Endodermal cell (in vitro differentiated cells): ENCODE measurements at regions not wholly inside any gene's neighbourhood (a gene's known extent, or its start where the extent isn't known, plus 50 kb on each side); places are given as distances from the start of the nearest gene placed in this dataset.

Experiments
- DNase-seq: peaks from one replicate; pipeline ENCODE4 v3.0.0-alpha.2; 2017
- H3K27ac ChIP-seq: 2 replicates; pipeline ENCODE4 v1.5.1; 2013; ENCODE audit warnings: mild to moderate bottlenecking, low read depth, low read length, moderate library complexity
- H3K27me3 ChIP-seq: 2 replicates; pipeline ENCODE4 v1.6.1; 2013; ENCODE audit warnings: mild to moderate bottlenecking, low read length, moderate library complexity; ENCODE audit not compliant: insufficient read depth, control insufficient read depth, poor library complexity, severe bottlenecking
- H3K36me3 ChIP-seq: 2 replicates; pipeline ENCODE4 v1.7.0; 2013; ENCODE audit warnings: mild to moderate bottlenecking, low read length, moderate library complexity; ENCODE audit not compliant: control insufficient read depth, insufficient read depth
- H3K4me1 ChIP-seq: one replicate; pipeline ENCODE4 v1.7.0; 2013; ENCODE audit warnings: low read length; ENCODE audit not compliant: control insufficient read depth, insufficient read depth
- H3K4me3 ChIP-seq: 2 replicates; pipeline ENCODE4 v1.5.1; 2013; ENCODE audit warnings: mild to moderate bottlenecking, low read length, moderate library complexity
- H3K9ac ChIP-seq: 2 replicates; pipeline ENCODE4 v1.6.1; 2013; ENCODE audit warnings: mild to moderate bottlenecking, low read length, moderate library complexity; ENCODE audit not compliant: poor library complexity, severe bottlenecking; ENCODE audit errors: extremely low read depth
- H3K9me3 ChIP-seq: 2 replicates; pipeline ENCODE4 v1.6.1; 2013; ENCODE audit warnings: mild to moderate bottlenecking, low read length, moderate library complexity; ENCODE audit not compliant: control insufficient read depth
- H3K27ac Mint-ChIP-seq: 2 replicates; pipeline ENCODE4 v1.8.0; 2020; ENCODE audit warnings: mixed read lengths
- H3K27me3 Mint-ChIP-seq: 2 replicates; pipeline ENCODE4 v1.8.0; 2021; ENCODE audit warnings: mild to moderate bottlenecking, mixed read lengths; ENCODE audit not compliant: insufficient read depth
- H3K36me3 Mint-ChIP-seq: 2 replicates; pipeline ENCODE4 v1.8.0; 2020; ENCODE audit warnings: low read depth, mixed read lengths
- H3K4me1 Mint-ChIP-seq: 2 replicates; pipeline ENCODE4 v1.8.0; 2020; ENCODE audit warnings: mixed read lengths
- H3K4me3 Mint-ChIP-seq: 2 replicates; pipeline ENCODE4 v1.8.0; 2020; ENCODE audit warnings: mild to moderate bottlenecking, moderate library complexity, mixed read lengths
- H3K9me3 Mint-ChIP-seq: 2 replicates; pipeline ENCODE4 v1.8.0; 2020; ENCODE audit warnings: mild to moderate bottlenecking, mixed read lengths
- WGBS, 2 experiments: methylation state at CpG; one replicate each; pipeline versions ENCODE4 v1.1.5 to v1.1.7; 2013; ENCODE audit warnings: missing lambda C conversion rate in 2 of 2, mixed read lengths in 1 of 2; ENCODE audit not compliant: insufficient coverage in 1 of 2, insufficient read length in 1 of 2; 5-methylcytosine and 5-hydroxymethylcytosine counted together
- TF ChIP-seq, protein P1 (sequence below): fragments of 200-600 bp; sonication (generic); conservative IDR thresholded peaks from 2 replicates; pipeline ENCODE4 v1.5.0; 2021; ENCODE audit warnings: antibody characterized with exemption, mild to moderate bottlenecking

DNA sequence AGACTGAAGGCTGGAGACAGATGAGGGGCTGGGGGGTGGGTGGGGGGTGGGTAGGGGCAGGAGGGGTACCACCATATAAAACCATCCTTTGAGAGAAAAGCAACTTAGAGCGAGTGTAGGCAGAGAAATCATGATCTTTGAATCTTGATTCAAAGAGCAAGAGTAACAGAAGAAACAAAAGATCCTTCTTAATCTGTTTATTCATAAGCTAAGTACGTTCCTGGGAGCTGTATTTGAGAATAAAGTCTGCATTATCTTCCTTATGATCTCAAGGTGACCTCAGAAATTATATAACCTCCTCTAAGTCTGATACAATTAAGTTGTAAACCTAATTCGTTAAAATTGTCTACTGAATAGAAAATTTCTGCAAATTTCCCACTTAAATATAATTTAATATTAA lies 558.8 kb downstream of the NR2F1-AS1 start:
- Histone ChIP-seq H3K36me3 (no peaks in the 10 kb centered on the region), H3K27ac (no peak overlapping the region), H3K27me3 (no peaks in the 10 kb centered on the region), H3K9ac (no peak overlapping the region), H3K4me1 (no peaks in the 10 kb centered on the region), H3K9me3 (no peaks in the 10 kb centered on the region), H3K4me3 (no peak overlapping the region)
- H3K36me3 Mint-ChIP-seq: no peaks in the 10 kb centered on the region
- no peak overlapping the region for H3K27ac Mint-ChIP-seq
- H3K4me1 Mint-ChIP-seq: peaks cover 9% of the 10 kb centered on the region
- TF ChIP-seq, protein P1, sequence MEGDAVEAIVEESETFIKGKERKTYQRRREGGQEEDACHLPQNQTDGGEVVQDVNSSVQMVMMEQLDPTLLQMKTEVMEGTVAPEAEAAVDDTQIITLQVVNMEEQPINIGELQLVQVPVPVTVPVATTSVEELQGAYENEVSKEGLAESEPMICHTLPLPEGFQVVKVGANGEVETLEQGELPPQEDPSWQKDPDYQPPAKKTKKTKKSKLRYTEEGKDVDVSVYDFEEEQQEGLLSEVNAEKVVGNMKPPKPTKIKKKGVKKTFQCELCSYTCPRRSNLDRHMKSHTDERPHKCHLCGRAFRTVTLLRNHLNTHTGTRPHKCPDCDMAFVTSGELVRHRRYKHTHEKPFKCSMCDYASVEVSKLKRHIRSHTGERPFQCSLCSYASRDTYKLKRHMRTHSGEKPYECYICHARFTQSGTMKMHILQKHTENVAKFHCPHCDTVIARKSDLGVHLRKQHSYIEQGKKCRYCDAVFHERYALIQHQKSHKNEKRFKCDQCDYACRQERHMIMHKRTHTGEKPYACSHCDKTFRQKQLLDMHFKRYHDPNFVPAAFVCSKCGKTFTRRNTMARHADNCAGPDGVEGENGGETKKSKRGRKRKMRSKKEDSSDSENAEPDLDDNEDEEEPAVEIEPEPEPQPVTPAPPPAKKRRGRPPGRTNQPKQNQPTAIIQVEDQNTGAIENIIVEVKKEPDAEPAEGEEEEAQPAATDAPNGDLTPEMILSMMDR: no peak
- H3K4me3 Mint-ChIP-seq: no peak overlapping the region
- H3K27me3 Mint-ChIP-seq: peaks cover 4% of the 10 kb centered on the region
- no peaks in the 10 kb centered on the region for H3K9me3 Mint-ChIP-seq
- 94% methylated on average over 3 of the region's 3 CpGs; no CpG with 5 or more reads in 1 of the 2 experiments for WGBS, 2 experiments
- DNase-seq: no peak

DNA sequence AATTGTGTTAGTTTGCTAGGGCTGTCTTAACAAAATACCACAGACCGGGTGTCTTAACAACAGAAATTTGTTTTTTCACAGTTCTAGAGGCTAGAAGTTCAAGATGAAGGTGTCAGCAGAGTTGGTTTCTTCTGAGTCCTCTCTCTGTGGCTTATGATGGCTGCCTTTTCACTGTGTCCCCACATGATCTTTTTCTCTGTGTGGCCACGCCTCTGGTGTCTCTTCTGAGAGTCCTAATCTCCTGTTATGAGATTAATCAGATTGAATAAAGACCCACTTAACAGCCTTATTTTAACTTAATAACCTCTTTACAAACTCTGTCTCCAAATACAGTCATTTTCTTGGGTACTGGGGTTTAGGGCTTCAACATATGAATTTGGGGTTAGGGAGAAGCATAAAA lies 561.1 kb downstream of the NR2F1-AS1 start:
- peaks cover 5% of the 10 kb centered on the region for H3K4me1 ChIP-seq
- Mint-ChIP-seq H3K27ac (no peak overlapping the region), H3K4me3 (no peak overlapping the region), H3K4me1 (peaks cover 24% of the 10 kb centered on the region), H3K36me3 (no peaks in the 10 kb centered on the region), H3K9me3 (no peaks in the 10 kb centered on the region), H3K27me3 (peaks cover 4% of the 10 kb centered on the region)
- no peak overlapping the region for H3K4me3 ChIP-seq
- H3K36me3 ChIP-seq: no peaks in the 10 kb centered on the region
- H3K27ac ChIP-seq: no peak overlapping the region
- 89 to 92% methylated on average over 1 to 2 of the region's 2 CpGs for WGBS, 2 experiments
- TF ChIP-seq, protein P1: no peak
- no peaks in the 10 kb centered on the region for H3K27me3 ChIP-seq
- DNase-seq: no peak
- H3K9ac ChIP-seq: no peak overlapping the region
- no peaks in the 10 kb centered on the region for H3K9me3 ChIP-seq

DNA sequence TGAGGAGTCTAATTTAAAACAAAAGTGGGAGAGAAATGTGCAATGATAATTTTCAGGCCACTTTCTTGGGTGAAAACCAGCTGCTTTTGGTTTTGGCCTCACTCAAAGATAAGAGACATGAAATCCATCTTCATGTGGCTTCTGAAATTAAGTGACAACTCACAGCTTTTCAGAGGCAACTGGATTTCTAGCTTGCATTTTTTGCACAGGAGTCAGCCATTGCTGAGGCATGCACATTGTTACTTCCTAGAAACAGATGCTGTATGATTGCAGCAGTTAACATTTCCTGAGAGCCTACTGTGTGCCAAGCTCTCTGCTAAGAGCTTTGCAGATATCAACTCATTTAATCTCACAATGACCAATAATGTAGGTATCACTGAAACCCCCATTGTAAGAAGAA lies 562.6 kb downstream of the NR2F1-AS1 start:
- no peak for DNase-seq
- Mint-ChIP-seq H3K4me1 (peaks cover 24% of the 10 kb centered on the region), H3K27ac (no peak overlapping the region), H3K27me3 (no peaks in the 10 kb centered on the region), H3K36me3 (no peaks in the 10 kb centered on the region), H3K9me3 (peaks cover 5% of the 10 kb centered on the region), H3K4me3 (no peak overlapping the region)
- peaks cover 5% of the 10 kb centered on the region for H3K4me1 ChIP-seq
- H3K9ac ChIP-seq: no peak overlapping the region
- no peaks in the 10 kb centered on the region for H3K9me3 ChIP-seq
- TF ChIP-seq, protein P1: no peak
- no peaks in the 10 kb centered on the region for H3K36me3 ChIP-seq
- H3K27ac ChIP-seq: no peak overlapping the region
- no peaks in the 10 kb centered on the region for H3K27me3 ChIP-seq
- H3K4me3 ChIP-seq: no peak overlapping the region
